ENCODE measurements at regions not wholly inside any gene's neighbourhood (a gene's known extent, or its start where the extent isn't known, plus 50 kb on each side); places are given as distances from the start of the nearest gene placed in this dataset.

DNA sequence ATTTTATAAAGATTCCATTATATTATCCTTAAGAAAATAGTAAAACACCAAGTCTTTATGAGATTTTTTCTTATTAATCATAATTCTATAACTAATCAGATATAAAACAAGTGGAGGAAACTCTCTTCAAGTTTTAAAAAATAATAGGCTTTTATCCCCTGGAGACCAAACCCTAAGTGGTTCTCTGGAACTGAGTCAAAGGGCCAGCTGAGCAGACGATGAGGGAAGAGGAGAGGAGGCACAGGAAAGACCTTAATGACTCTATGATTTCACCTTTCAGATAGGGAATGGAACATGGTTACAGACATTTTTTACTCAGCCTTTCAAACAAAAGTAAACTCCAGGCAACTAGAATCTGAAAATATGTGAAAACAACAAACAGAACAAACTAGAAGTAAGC, 201.8 kb downstream of the SLC39A8 start (continued):
- TF ChIP-seq, protein P1, sequence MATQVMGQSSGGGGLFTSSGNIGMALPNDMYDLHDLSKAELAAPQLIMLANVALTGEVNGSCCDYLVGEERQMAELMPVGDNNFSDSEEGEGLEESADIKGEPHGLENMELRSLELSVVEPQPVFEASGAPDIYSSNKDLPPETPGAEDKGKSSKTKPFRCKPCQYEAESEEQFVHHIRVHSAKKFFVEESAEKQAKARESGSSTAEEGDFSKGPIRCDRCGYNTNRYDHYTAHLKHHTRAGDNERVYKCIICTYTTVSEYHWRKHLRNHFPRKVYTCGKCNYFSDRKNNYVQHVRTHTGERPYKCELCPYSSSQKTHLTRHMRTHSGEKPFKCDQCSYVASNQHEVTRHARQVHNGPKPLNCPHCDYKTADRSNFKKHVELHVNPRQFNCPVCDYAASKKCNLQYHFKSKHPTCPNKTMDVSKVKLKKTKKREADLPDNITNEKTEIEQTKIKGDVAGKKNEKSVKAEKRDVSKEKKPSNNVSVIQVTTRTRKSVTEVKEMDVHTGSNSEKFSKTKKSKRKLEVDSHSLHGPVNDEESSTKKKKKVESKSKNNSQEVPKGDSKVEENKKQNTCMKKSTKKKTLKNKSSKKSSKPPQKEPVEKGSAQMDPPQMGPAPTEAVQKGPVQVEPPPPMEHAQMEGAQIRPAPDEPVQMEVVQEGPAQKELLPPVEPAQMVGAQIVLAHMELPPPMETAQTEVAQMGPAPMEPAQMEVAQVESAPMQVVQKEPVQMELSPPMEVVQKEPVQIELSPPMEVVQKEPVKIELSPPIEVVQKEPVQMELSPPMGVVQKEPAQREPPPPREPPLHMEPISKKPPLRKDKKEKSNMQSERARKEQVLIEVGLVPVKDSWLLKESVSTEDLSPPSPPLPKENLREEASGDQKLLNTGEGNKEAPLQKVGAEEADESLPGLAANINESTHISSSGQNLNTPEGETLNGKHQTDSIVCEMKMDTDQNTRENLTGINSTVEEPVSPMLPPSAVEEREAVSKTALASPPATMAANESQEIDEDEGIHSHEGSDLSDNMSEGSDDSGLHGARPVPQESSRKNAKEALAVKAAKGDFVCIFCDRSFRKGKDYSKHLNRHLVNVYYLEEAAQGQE (IDR thresholded peaks at IDR 0.05; ENCODE audit: low read depth), result no peak
- TF ChIP-seq ZNF274 (IDR thresholded peaks at IDR 0.05; ENCODE audit: low read depth, low read length) (no peak), POLR2AphosphoS5 (IDR thresholded peaks at IDR 0.05; ENCODE audit: low read depth, low read length) (no peak)

DNA sequence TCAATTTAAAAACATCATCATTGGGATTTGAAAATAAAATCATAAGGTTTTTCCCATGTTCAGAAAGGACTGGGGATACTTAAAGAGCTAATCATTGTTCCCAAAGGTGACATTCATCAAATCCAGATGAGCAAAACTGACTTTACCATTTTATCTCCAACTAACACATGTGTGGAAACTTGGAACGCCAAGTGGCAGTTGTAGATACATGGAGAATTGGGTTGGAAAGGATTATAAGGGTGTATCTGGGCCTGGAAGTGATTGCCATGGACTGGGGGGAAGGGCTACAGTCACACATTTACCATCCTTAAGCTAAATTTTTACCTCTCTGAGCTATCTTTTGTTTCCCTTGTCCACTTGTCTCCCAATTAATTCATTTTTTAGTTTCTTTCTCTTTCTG, 203.4 kb downstream of the SLC39A8 start:
- no peaks in the 10 kb centered on the region for H3K27me3 ChIP-seq (ENCODE audit: insufficient read depth, low read length)
- intact Hi-C loops (cut with micrococcal nuclease), result no loop called here
- H3K9me2 ChIP-seq (ENCODE audit: insufficient read depth), result no peaks in the 10 kb centered on the region
- no peak overlapping the region for H3K4me3 ChIP-seq (replicated peaks in 1 of 2; ENCODE audit: low read depth in 1 of 2, low read length in 2 of 2)
- TF ChIP-seq SP1 (IDR thresholded peaks at IDR 0.05; ENCODE audit: low read depth) (no peak), EGR1 (IDR thresholded peaks at IDR 0.05; ENCODE audit: low read depth) (no peak), YY1 (IDR thresholded peaks at IDR 0.05; ENCODE audit: extremely low read depth, insufficient replicate concordance, low read depth, low read length) (no peak), SRF (IDR thresholded peaks at IDR 0.05; ENCODE audit: low read depth) (no peak), ELF1 (IDR thresholded peaks at IDR 0.05; ENCODE audit: borderline replicate concordance, low read depth) (no peak), POLR2AphosphoS5 (IDR thresholded peaks at IDR 0.05; ENCODE audit: low read depth, low read length) (no peak), CEBPB (IDR thresholded peaks at IDR 0.05; ENCODE audit: low read depth) (no peak), JUND (IDR thresholded peaks at IDR 0.05) (no peak)
- TF ChIP-seq, protein P1 (IDR thresholded peaks at IDR 0.05; ENCODE audit: low read depth), result no peak
- TF ChIP-seq, protein P2, sequence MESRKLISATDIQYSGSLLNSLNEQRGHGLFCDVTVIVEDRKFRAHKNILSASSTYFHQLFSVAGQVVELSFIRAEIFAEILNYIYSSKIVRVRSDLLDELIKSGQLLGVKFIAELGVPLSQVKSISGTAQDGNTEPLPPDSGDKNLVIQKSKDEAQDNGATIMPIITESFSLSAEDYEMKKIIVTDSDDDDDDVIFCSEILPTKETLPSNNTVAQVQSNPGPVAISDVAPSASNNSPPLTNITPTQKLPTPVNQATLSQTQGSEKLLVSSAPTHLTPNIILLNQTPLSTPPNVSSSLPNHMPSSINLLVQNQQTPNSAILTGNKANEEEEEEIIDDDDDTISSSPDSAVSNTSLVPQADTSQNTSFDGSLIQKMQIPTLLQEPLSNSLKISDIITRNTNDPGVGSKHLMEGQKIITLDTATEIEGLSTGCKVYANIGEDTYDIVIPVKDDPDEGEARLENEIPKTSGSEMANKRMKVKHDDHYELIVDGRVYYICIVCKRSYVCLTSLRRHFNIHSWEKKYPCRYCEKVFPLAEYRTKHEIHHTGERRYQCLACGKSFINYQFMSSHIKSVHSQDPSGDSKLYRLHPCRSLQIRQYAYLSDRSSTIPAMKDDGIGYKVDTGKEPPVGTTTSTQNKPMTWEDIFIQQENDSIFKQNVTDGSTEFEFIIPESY (IDR thresholded peaks at IDR 0.05; ENCODE audit: extremely low read depth, insufficient replicate concordance, low read length), result no peak
- TF ChIP-seq, protein P3, sequence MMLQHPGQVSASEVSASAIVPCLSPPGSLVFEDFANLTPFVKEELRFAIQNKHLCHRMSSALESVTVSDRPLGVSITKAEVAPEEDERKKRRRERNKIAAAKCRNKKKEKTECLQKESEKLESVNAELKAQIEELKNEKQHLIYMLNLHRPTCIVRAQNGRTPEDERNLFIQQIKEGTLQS (IDR thresholded peaks at IDR 0.05), result no peak
- ChIA-PET POLR2A (no interaction called here), RAD21 (ENCODE audit: low non-redundant PET in 1 of 2, low total read pairs in 2 of 2, uncharacterized antibody in 2 of 2, unreplicated experiment in 2 of 2) (no interaction called here), CTCF (no interaction called here)
- H3K27ac ChIP-seq (ENCODE audit: low read depth, low read length), result no peak overlapping the region
- peaks cover 0 to 15% of the 10 kb centered on the region in 2 experiments; a peak in 2 of 4 replicates for H3K4me1 ChIP-seq (ENCODE audit: control insufficient read depth in 1 of 2, insufficient read depth in 2 of 2, low read length in 2 of 2)
- BruUV-seq (replicated peaks), result no TSS peak
- no peak overlapping the region for H3K9ac ChIP-seq (ENCODE audit: low read length)
- ATAC-seq (no peak), DNase-seq (ENCODE audit: low read depth, low spot score) (no peak)
- H3K36me3 ChIP-seq (ENCODE audit: control insufficient read depth in 1 of 2, insufficient read depth in 2 of 2, low read length in 2 of 2), result no peaks in the 10 kb centered on the region
- H3K4me2 ChIP-seq (ENCODE audit: low read length), result no peak overlapping the region
- H3K9me3 ChIP-seq (ENCODE audit: control insufficient read depth in 1 of 2, insufficient read depth in 1 of 2, low read depth in 1 of 2, low read length in 2 of 2), result no peaks in the 10 kb centered on the region
- no peak overlapping the region for H2AFZ ChIP-seq (ENCODE audit: low read depth, low read length, poor library complexity, severe bottlenecking)
- no peaks in the 10 kb centered on the region for H4K20me1 ChIP-seq (ENCODE audit: insufficient read depth)
- H3K79me2 ChIP-seq (ENCODE audit: insufficient read depth, low read length), result no peaks in the 10 kb centered on the region
